Endodermal cell (in vitro differentiated cells): ENCODE measurements at regions not wholly inside any gene's neighbourhood (a gene's known extent, or its start where the extent isn't known, plus 50 kb on each side); places are given as distances from the start of the nearest gene placed in this dataset.

Experiments used
- DNase-seq: peaks from one replicate; pipeline ENCODE4 v3.0.0-alpha.2; 2017
- H3K27ac ChIP-seq: 2 replicates; pipeline ENCODE4 v1.5.1; 2013; ENCODE audit warnings: mild to moderate bottlenecking, low read depth, low read length, moderate library complexity
- H3K27me3 ChIP-seq: 2 replicates; pipeline ENCODE4 v1.6.1; 2013; ENCODE audit warnings: mild to moderate bottlenecking, low read length, moderate library complexity; ENCODE audit not compliant: insufficient read depth, control insufficient read depth, poor library complexity, severe bottlenecking
- H3K36me3 ChIP-seq: 2 replicates; pipeline ENCODE4 v1.7.0; 2013; ENCODE audit warnings: mild to moderate bottlenecking, low read length, moderate library complexity; ENCODE audit not compliant: control insufficient read depth, insufficient read depth
- H3K4me1 ChIP-seq: one replicate; pipeline ENCODE4 v1.7.0; 2013; ENCODE audit warnings: low read length; ENCODE audit not compliant: control insufficient read depth, insufficient read depth
- H3K4me3 ChIP-seq: 2 replicates; pipeline ENCODE4 v1.5.1; 2013; ENCODE audit warnings: mild to moderate bottlenecking, low read length, moderate library complexity
- H3K9ac ChIP-seq: 2 replicates; pipeline ENCODE4 v1.6.1; 2013; ENCODE audit warnings: mild to moderate bottlenecking, low read length, moderate library complexity; ENCODE audit not compliant: poor library complexity, severe bottlenecking; ENCODE audit errors: extremely low read depth
- H3K9me3 ChIP-seq: 2 replicates; pipeline ENCODE4 v1.6.1; 2013; ENCODE audit warnings: mild to moderate bottlenecking, low read length, moderate library complexity; ENCODE audit not compliant: control insufficient read depth
- H3K27ac Mint-ChIP-seq: 2 replicates; pipeline ENCODE4 v1.8.0; 2020; ENCODE audit warnings: mixed read lengths
- H3K27me3 Mint-ChIP-seq: 2 replicates; pipeline ENCODE4 v1.8.0; 2021; ENCODE audit warnings: mild to moderate bottlenecking, mixed read lengths; ENCODE audit not compliant: insufficient read depth
- H3K36me3 Mint-ChIP-seq: 2 replicates; pipeline ENCODE4 v1.8.0; 2020; ENCODE audit warnings: low read depth, mixed read lengths
- H3K4me1 Mint-ChIP-seq: 2 replicates; pipeline ENCODE4 v1.8.0; 2020; ENCODE audit warnings: mixed read lengths
- H3K4me3 Mint-ChIP-seq: 2 replicates; pipeline ENCODE4 v1.8.0; 2020; ENCODE audit warnings: mild to moderate bottlenecking, moderate library complexity, mixed read lengths
- H3K9me3 Mint-ChIP-seq: 2 replicates; pipeline ENCODE4 v1.8.0; 2020; ENCODE audit warnings: mild to moderate bottlenecking, mixed read lengths
- CTCF ChIP-seq: fragments of 200-600 bp; sonication (generic); conservative IDR thresholded peaks from 2 replicates; pipeline ENCODE4 v1.5.0; 2021; ENCODE audit warnings: antibody characterized with exemption, mild to moderate bottlenecking
- WGBS, 2 experiments: methylation state at CpG; one replicate each; pipeline versions ENCODE4 v1.1.5 to v1.1.7; 2013; ENCODE audit warnings: missing lambda C conversion rate in 2 of 2, mixed read lengths in 1 of 2; ENCODE audit not compliant: insufficient coverage in 1 of 2, insufficient read length in 1 of 2; 5-methylcytosine and 5-hydroxymethylcytosine counted together

- Histone ChIP-seq H3K27ac (no peak overlapping the region), H3K36me3 (no peaks in the 10 kb centered on the region), H3K27me3 (no peaks in the 10 kb centered on the region), H3K9ac (no peak overlapping the region), H3K4me1 (no peaks in the 10 kb centered on the region), H3K9me3 (no peaks in the 10 kb centered on the region), H3K4me3 (no peak overlapping the region)
- TF ChIP-seq CTCF, result no peak
- peaks cover 6% of the 10 kb centered on the region for H3K4me1 Mint-ChIP-seq
- H3K4me3 Mint-ChIP-seq, result no peak overlapping the region
- no peak overlapping the region for H3K27ac Mint-ChIP-seq
- no peak for DNase-seq
- no peaks in the 10 kb centered on the region for H3K27me3 Mint-ChIP-seq
- H3K36me3 Mint-ChIP-seq, result peaks cover 9% of the 10 kb centered on the region
- WGBS, 2 experiments, result 86% methylated on average over 1 of the region's 2 CpGs; no CpG with 5 or more reads in 1 of the 2 experiments
- no peaks in the 10 kb centered on the region for H3K9me3 Mint-ChIP-seq
Measured at GRCh38 chr1:239682960-239683359, 296.6 kb downstream of the CHRM3 start.

DNA sequence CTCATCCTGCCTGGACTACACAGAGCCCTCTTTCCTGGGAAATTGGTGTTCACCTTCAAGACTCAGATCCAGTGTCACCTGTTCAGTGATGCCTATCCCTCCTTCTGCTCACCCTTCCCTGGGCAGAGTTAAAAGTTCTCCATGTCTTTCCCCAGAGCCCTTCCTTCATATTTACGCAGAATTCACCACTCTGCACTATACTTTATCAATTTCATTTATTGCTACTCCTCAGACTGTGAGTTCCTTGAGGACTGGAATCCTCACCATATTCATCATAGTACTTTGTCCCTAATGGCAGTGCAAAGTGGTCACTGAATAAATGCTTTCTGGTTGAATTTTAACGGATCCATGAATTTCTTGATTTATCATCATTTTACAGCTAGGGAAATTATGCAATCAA is 300.0 kb downstream of the CHRM3 start:
- no peaks in the 10 kb centered on the region for H3K27me3 ChIP-seq
- DNase-seq, result no peak
- no peak for TF ChIP-seq CTCF
- H3K4me3 ChIP-seq, result no peak overlapping the region
- H3K9me3 ChIP-seq, result no peaks in the 10 kb centered on the region
- peaks cover 6% of the 10 kb centered on the region for H3K4me1 Mint-ChIP-seq
- H3K36me3 Mint-ChIP-seq, result no peaks in the 10 kb centered on the region
- no peak overlapping the region for H3K27ac ChIP-seq
- 95 to 100% methylated on average over 2 of the region's 2 CpGs for WGBS, 2 experiments
- no peaks in the 10 kb centered on the region for H3K27me3 Mint-ChIP-seq
- H3K9ac ChIP-seq, result no peak overlapping the region
- no peaks in the 10 kb centered on the region for H3K36me3 ChIP-seq
- no peaks in the 10 kb centered on the region for H3K9me3 Mint-ChIP-seq
- no peak overlapping the region for H3K4me3 Mint-ChIP-seq
- no peaks in the 10 kb centered on the region for H3K4me1 ChIP-seq
- H3K27ac Mint-ChIP-seq, result no peak overlapping the region

DNA sequence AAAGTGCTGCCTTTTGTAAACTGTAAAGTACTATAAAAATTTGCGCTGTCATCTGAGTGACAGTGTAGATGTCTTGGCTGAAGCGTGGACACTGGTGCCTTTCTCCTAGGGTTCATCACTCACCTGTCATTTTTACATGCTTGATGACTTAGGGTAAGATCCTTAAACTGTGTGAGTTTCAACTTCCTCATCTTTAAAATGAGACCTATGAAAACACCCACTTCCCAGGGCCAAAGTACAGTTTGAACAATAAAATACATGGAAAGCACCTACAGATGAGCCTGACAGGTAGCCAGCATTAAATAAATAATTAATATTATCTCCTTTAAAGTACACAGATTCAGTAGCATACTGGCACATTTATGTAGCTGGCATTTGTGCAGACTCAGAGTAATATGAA is 309.9 kb downstream of the CHRM3 start:
- H3K36me3 Mint-ChIP-seq, result peaks cover 6% of the 10 kb centered on the region
- no peak overlapping the region for H3K27ac Mint-ChIP-seq
- no peaks in the 10 kb centered on the region for H3K27me3 Mint-ChIP-seq
- WGBS, 2 experiments, result 100% methylated on average over 2 of the region's 2 CpGs; no CpG with 5 or more reads in 1 of the 2 experiments
- Histone ChIP-seq H3K27ac (no peak overlapping the region), H3K4me1 (peaks cover 4% of the 10 kb centered on the region), H3K36me3 (no peaks in the 10 kb centered on the region), H3K9ac (no peak overlapping the region), H3K4me3 (no peak overlapping the region), H3K9me3 (peaks cover 32% of the 10 kb centered on the region), H3K27me3 (no peaks in the 10 kb centered on the region)
- H3K9me3 Mint-ChIP-seq, result peaks cover 13% of the 10 kb centered on the region
- no peak for DNase-seq
- peaks cover 6% of the 10 kb centered on the region for H3K4me1 Mint-ChIP-seq
- no peak overlapping the region for H3K4me3 Mint-ChIP-seq
- TF ChIP-seq CTCF, result no peak
